SK-N-SH (cell line): ENCODE measurements at regions not wholly inside any gene's neighbourhood (a gene's known extent, or its start where the extent isn't known, plus 50 kb on each side); places are given as distances from the start of the nearest gene placed in this dataset.

Experiments
- CTCF ChIA-PET: fragments of 300-600, 350-600 bp; formaldehyde crosslinking; extraction: SDS; loops from one replicate; lab custom pipeline; 2021; lab: Yijun Ruan, JAX
- POLR2A ChIA-PET: fragments of 350-600 bp; sonication (Branson Sonifier 250); formaldehyde crosslinking; extraction: SDS; loops from one replicate; lab custom pipeline; 2020; ENCODE audit warnings: antibody characterized with exemption, inconsistent platforms; lab: Yijun Ruan, JAX
- DNase-seq: peaks from one replicate; pipeline ENCODE4 v3.0.0; 2012
- H2AFZ ChIP-seq: fragments of 200-600 bp; sonication (generic); 2 replicates; pipeline ENCODE4 v1.8.1; 2016; ENCODE audit warnings: antibody characterized with exemption, mild to moderate bottlenecking, low read depth
- H3F3A ChIP-seq: fragments of 200-600 bp; sonication (generic); replicated peaks from 2 replicates; pipeline ENCODE3; 2016; ENCODE audit warnings: antibody characterized with exemption, mild to moderate bottlenecking; ENCODE audit not compliant: insufficient read depth
- H3K27ac ChIP-seq, 2 experiments: fragments of 200-500 bp in 1 of 2; fragments of 200-600 bp in 1 of 2; sonication (Bioruptor generic) in 1 of 2; sonication (generic), shearing (Covaris generic) in 1 of 2; 2 replicates each; pipeline versions ENCODE4 v1.5.1 to v1.6.1; 2014 to 2016; ENCODE audit warnings: low read depth in 2 of 2, inconsistent platforms in 1 of 2, low read length in 1 of 2, mild to moderate bottlenecking in 1 of 2, mixed read lengths in 1 of 2
- H3K27me3 ChIP-seq: fragments of 200-600 bp; sonication (generic), shearing (Covaris generic); 2 replicates; pipeline ENCODE4 v1.6.1; 2016; ENCODE audit warnings: mixed run types; ENCODE audit not compliant: insufficient read depth
- H3K36me3 ChIP-seq, 2 experiments: fragments of 200-500 bp in 1 of 2; fragments of 200-600 bp in 1 of 2; sonication (Bioruptor generic) in 1 of 2; sonication (generic) in 1 of 2; replicated peaks in 1 of 2; 2 replicates each; pipeline versions ENCODE3 to v1.5.1; 2014 to 2016; ENCODE audit warnings: low read length in 1 of 2, mild to moderate bottlenecking in 1 of 2; ENCODE audit not compliant: insufficient read depth in 2 of 2, control insufficient read depth in 1 of 2
- H3K4me1 ChIP-seq, 2 experiments: fragments of 200-500 bp in 1 of 2; fragments of 200-600 bp in 1 of 2; sonication (Bioruptor generic) in 1 of 2; sonication (generic), shearing (Covaris generic) in 1 of 2; 2 replicates each; pipeline versions ENCODE4 v1.5.1 to v1.6.1; 2014 to 2016; ENCODE audit warnings: low read depth in 1 of 2, low read length in 1 of 2, mixed run types in 1 of 2; ENCODE audit not compliant: insufficient read depth in 2 of 2, control insufficient read depth in 1 of 2
- H3K4me2 ChIP-seq: fragments of 200-600 bp; sonication (generic), shearing (Covaris generic); 2 replicates; pipeline ENCODE4 v1.6.1; 2017; ENCODE audit warnings: mixed run types
- H3K4me3 ChIP-seq, 2 experiments: fragments of 200-500 bp in 1 of 2; fragments of 200-600 bp in 1 of 2; sonication (Bioruptor generic) in 1 of 2; sonication (generic), shearing (Covaris generic) in 1 of 2; 2 replicates each; pipeline versions ENCODE4 v1.5.1 to v1.8.1; 2014 to 2016; ENCODE audit warnings: low read depth in 2 of 2, inconsistent platforms in 1 of 2, low read length in 1 of 2, mild to moderate bottlenecking in 1 of 2, mixed read lengths in 1 of 2, moderate library complexity in 1 of 2
- H3K79me2 ChIP-seq: fragments of 200-600 bp; sonication (generic); 2 replicates; pipeline ENCODE4 v1.8.1; 2017; ENCODE audit warnings: mild to moderate bottlenecking; ENCODE audit not compliant: insufficient read depth
- H3K9ac ChIP-seq: fragments of 200-600 bp; sonication (generic); 2 replicates; pipeline ENCODE4 v1.6.1; 2017; ENCODE audit warnings: mixed run types
- H3K9me2 ChIP-seq: fragments of 200-600 bp; sonication (generic); 2 replicates; pipeline ENCODE4 v1.6.1; 2017; ENCODE audit warnings: mixed run types
- H3K9me3 ChIP-seq: fragments of 200-600 bp; sonication (generic); 2 replicates; pipeline ENCODE4 v1.6.1; 2017; ENCODE audit warnings: mixed run types, mild to moderate bottlenecking, moderate library complexity
- H4K20me1 ChIP-seq: fragments of 200-600 bp; sonication (generic); 2 replicates; pipeline ENCODE4 v1.6.1; 2017; ENCODE audit warnings: mild to moderate bottlenecking, mixed run types; ENCODE audit not compliant: insufficient read depth
- ELF1 ChIP-seq: IDR thresholded peaks from 2 replicates; pipeline ENCODE4 v1.4.0; 2012
- EP300 ChIP-seq, 2 experiments: IDR thresholded peaks; 2 replicates each; pipeline versions ENCODE4 v1.4.0 to v1.6.1; 2012; ENCODE audit warnings: borderline replicate concordance in 1 of 2, low read depth in 1 of 2, low read length in 1 of 2
- FOSL2 ChIP-seq: IDR thresholded peaks from 2 replicates; pipeline ENCODE4 v1.4.0; 2012; ENCODE audit warnings: low read depth, mild to moderate bottlenecking, moderate library complexity, borderline replicate concordance
- FOXM1 ChIP-seq: IDR thresholded peaks from 2 replicates; pipeline ENCODE4 v1.4.0; 2012; ENCODE audit warnings: low read depth, mild to moderate bottlenecking
- GATA2 ChIP-seq: sonication (generic); formaldehyde crosslinking; IDR thresholded peaks from 2 replicates; pipeline ENCODE4 v1.5.0; 2020; ENCODE audit warnings: mild to moderate bottlenecking, missing genetic modification reagents
- IRF3 ChIP-seq: fragments of 150-350 bp; IDR thresholded peaks from 2 replicates; pipeline ENCODE4 v1.6.1; 2016; ENCODE audit warnings: mild to moderate bottlenecking, low read depth, low read length
- JUND ChIP-seq: IDR thresholded peaks from 2 replicates; pipeline ENCODE4 v1.4.0; 2012
- MXI1 ChIP-seq: IDR thresholded peaks from 2 replicates; pipeline ENCODE4 v1.6.1; 2012; ENCODE audit warnings: mild to moderate bottlenecking, low read depth, low read length, improper control_type of control experiment
- PBX3 ChIP-seq: IDR thresholded peaks from 2 replicates; pipeline ENCODE4; 2012
- RCOR1 ChIP-seq: fragments of 150-350 bp; IDR thresholded peaks from 2 replicates; pipeline ENCODE4 v1.6.1; 2017; ENCODE audit warnings: antibody characterized with exemption, low read length
- REST ChIP-seq: IDR thresholded peaks from 2 replicates; pipeline ENCODE4 v1.6.1; 2012; ENCODE audit warnings: mild to moderate bottlenecking, low read depth, low read length, moderate library complexity
- RXRA ChIP-seq: IDR thresholded peaks from 2 replicates; pipeline ENCODE4 v1.4.0; 2012; ENCODE audit warnings: low read depth, mild to moderate bottlenecking, borderline replicate concordance
- SIN3A ChIP-seq: IDR thresholded peaks from 2 replicates; pipeline ENCODE4 v1.6.1; 2012; ENCODE audit warnings: low read depth, mild to moderate bottlenecking, low read length, moderate library complexity, borderline replicate concordance
- TAF1 ChIP-seq: IDR thresholded peaks from 2 replicates; pipeline ENCODE4 v1.6.1; 2012; ENCODE audit warnings: low read depth, mild to moderate bottlenecking, low read length, moderate library complexity, borderline replicate concordance
- USF1 ChIP-seq: IDR thresholded peaks from 2 replicates; pipeline ENCODE4 v1.4.0; 2012; ENCODE audit warnings: low read depth, borderline replicate concordance
- YY1 ChIP-seq: IDR thresholded peaks from 2 replicates; pipeline ENCODE4 v1.4.0; 2012; ENCODE audit warnings: low read depth, mild to moderate bottlenecking
- WGBS: methylation state at CpG from one replicate; pipeline ENCODE4 v1.1.6; 2017; ENCODE audit warnings: low lambda C conversion rate; 5-methylcytosine and 5-hydroxymethylcytosine counted together

GRCh38 chr1:218526198-218526580, 181.1 kb downstream of the TGFB2 start:
- Histone ChIP-seq H3K9me3 (no peaks in the 10 kb centered on the region), H3K79me2 (no peaks in the 10 kb centered on the region), H3K4me3 (no peak overlapping the region), H4K20me1 (no peaks in the 10 kb centered on the region), H3K9ac (no peak overlapping the region), H3K9me2 (no peaks in the 10 kb centered on the region), H3K4me1 (peaks cover 3 to 4% of the 10 kb centered on the region in 2 experiments; a peak in 2 of 4 replicates), H2AFZ (no peak overlapping the region), H3K27ac (no peak overlapping the region), H3K27me3 (no peaks in the 10 kb centered on the region), H3F3A (peaks cover 4% of the 10 kb centered on the region), H3K36me3 (no peaks in the 10 kb centered on the region), H3K4me2 (no peak overlapping the region)
- TF ChIP-seq JUND (no peak), YY1 (no peak), ELF1 (no peak), RCOR1 (no peak), REST (no peak), EP300 (IDR thresholded peaks at IDR 0.05; ENCODE audit: borderline replicate concordance in 1 of 2, low read depth in 1 of 2, low read length in 1 of 2) (no peak), TAF1 (no peak), PBX3 (no peak), FOSL2 (no peak)
- DNase-seq: no peak
- POLR2A ChIA-PET: no interaction called here
- CTCF ChIA-PET: interaction anchor here (1.7 kb wide), 1 partner anchor 10 kb away, joined by 4 read pairs; no protein-coding TSS in a partner anchor
- 100% methylated on average over 1 of the region's 1 CpG for WGBS

GRCh38 chr1:218527737-218528136, 182.6 kb downstream of the TGFB2 start:
- peaks cover 3 to 4% of the 10 kb centered on the region in 2 experiments; a peak in 2 of 4 replicates for H3K4me1 ChIP-seq
- no peak overlapping the region for H3K27ac ChIP-seq
- H3K9ac ChIP-seq: no peak overlapping the region
- H3K36me3 ChIP-seq: no peaks in the 10 kb centered on the region
- POLR2A ChIA-PET: no interaction called here
- H3K4me3 ChIP-seq: no peak overlapping the region
- no peak for DNase-seq
- no peaks in the 10 kb centered on the region for H3K9me2 ChIP-seq
- H4K20me1 ChIP-seq: no peaks in the 10 kb centered on the region
- 88% methylated on average over 3 of the region's 3 CpGs for WGBS
- H3K27me3 ChIP-seq: no peaks in the 10 kb centered on the region
- no peaks in the 10 kb centered on the region for H3K79me2 ChIP-seq
- CTCF ChIA-PET: no interaction called here
- peaks cover 4% of the 10 kb centered on the region for H3F3A ChIP-seq
- H3K9me3 ChIP-seq: no peaks in the 10 kb centered on the region
- no peak overlapping the region for H3K4me2 ChIP-seq
- H2AFZ ChIP-seq: no peak overlapping the region
- TF ChIP-seq RXRA (no peak), TAF1 (no peak), SIN3A (no peak), IRF3 (no peak), EP300 (IDR thresholded peaks at IDR 0.05; ENCODE audit: borderline replicate concordance in 1 of 2, low read depth in 1 of 2, low read length in 1 of 2) (no peak), MXI1 (no peak), REST (no peak), RCOR1 (no peak), FOXM1 (no peak), GATA2 (CRISPR knock-in tag) (no peak), USF1 (no peak), FOSL2 (no peak)
